Mesothelial cell of epicardium (in vitro differentiated cells): ENCODE measurements at regions not wholly inside any gene's neighbourhood (a gene's known extent, or its start where the extent isn't known, plus 50 kb on each side); places are given as distances from the start of the nearest gene placed in this dataset.

Experiments used
- DNase-seq, 2 experiments: peaks; one replicate each; pipeline ENCODE4 v3.0.0; 2021; ENCODE audit warnings: low spot score in 2 of 2; ENCODE audit not compliant: unreplicated experiment in 2 of 2
- H3K27ac Mint-ChIP-seq: 2 replicates; pipeline ENCODE4 v1.8.0; 2021; ENCODE audit warnings: mixed read lengths
- H3K27me3 Mint-ChIP-seq: 2 replicates; pipeline ENCODE4 v1.8.0; 2021; ENCODE audit warnings: low read depth, mixed read lengths
- H3K36me3 Mint-ChIP-seq: 2 replicates; pipeline ENCODE4 v1.8.0; 2021; ENCODE audit warnings: mixed read lengths
- H3K4me1 Mint-ChIP-seq: 2 replicates; pipeline ENCODE4 v1.8.0; 2021; ENCODE audit warnings: mixed read lengths
- H3K4me3 Mint-ChIP-seq: 2 replicates; pipeline ENCODE4 v1.8.0; 2021; ENCODE audit warnings: mild to moderate bottlenecking, moderate library complexity, mixed read lengths
- H3K9me3 Mint-ChIP-seq: 2 replicates; pipeline ENCODE4 v1.8.0; 2021; ENCODE audit warnings: mixed read lengths
- CTCF ChIP-seq: fragments of 200-600 bp; sonication (generic); IDR thresholded peaks from one replicate; pipeline ENCODE4 v1.5.0; 2021; ENCODE audit warnings: antibody characterized with exemption; ENCODE audit not compliant: unreplicated experiment

GRCh38 chr2:204129591-204130294, 193.2 kb downstream of the ICOS start:
- H3K4me3 Mint-ChIP-seq = no peak overlapping the region
- H3K9me3 Mint-ChIP-seq = peaks cover 2% of the 10 kb centered on the region
- H3K4me1 Mint-ChIP-seq = peaks cover 2% of the 10 kb centered on the region
- no peaks in the 10 kb centered on the region for H3K36me3 Mint-ChIP-seq
- no peak for TF ChIP-seq CTCF
- peaks cover 2% of the 10 kb centered on the region for H3K27me3 Mint-ChIP-seq
- DNase-seq = no peak
- H3K27ac Mint-ChIP-seq = no peak overlapping the region

GRCh38 chr2:204131621-204132020, 195.1 kb downstream of the ICOS start:
- DNase-seq = no peak
- Mint-ChIP-seq H3K4me3 (no peak overlapping the region), H3K4me1 (peaks cover 2% of the 10 kb centered on the region), H3K36me3 (no peaks in the 10 kb centered on the region), H3K27me3 (peaks cover 2% of the 10 kb centered on the region), H3K27ac (no peak overlapping the region), H3K9me3 (peaks cover 2% of the 10 kb centered on the region)
- TF ChIP-seq CTCF = no peak

- TF ChIP-seq CTCF = no peak
- H3K4me3 Mint-ChIP-seq = no peak overlapping the region
- H3K27me3 Mint-ChIP-seq = peaks cover 2% of the 10 kb centered on the region
- peaks cover 2% of the 10 kb centered on the region for H3K4me1 Mint-ChIP-seq
- no peak for DNase-seq
- H3K9me3 Mint-ChIP-seq = no peaks in the 10 kb centered on the region
- H3K27ac Mint-ChIP-seq = no peak overlapping the region
- no peaks in the 10 kb centered on the region for H3K36me3 Mint-ChIP-seq
Observed at GRCh38 chr2:204133476-204133875, 196.9 kb downstream of the ICOS start.

GRCh38 chr2:204134421-204134820, 197.9 kb downstream of the ICOS start:
- no peak for DNase-seq
- H3K4me3 Mint-ChIP-seq = no peak overlapping the region
- peaks cover 2% of the 10 kb centered on the region for H3K27me3 Mint-ChIP-seq
- no peaks in the 10 kb centered on the region for H3K9me3 Mint-ChIP-seq
- peaks cover 2% of the 10 kb centered on the region for H3K4me1 Mint-ChIP-seq
- no peaks in the 10 kb centered on the region for H3K36me3 Mint-ChIP-seq
- no peak overlapping the region for H3K27ac Mint-ChIP-seq
- TF ChIP-seq CTCF = no peak

GRCh38 chr2:204135752-204136151, 199.2 kb downstream of the ICOS start:
- peaks cover 1% of the 10 kb centered on the region for H3K27me3 Mint-ChIP-seq
- H3K4me1 Mint-ChIP-seq = peaks cover 2% of the 10 kb centered on the region
- no peak overlapping the region for H3K27ac Mint-ChIP-seq
- H3K9me3 Mint-ChIP-seq = no peaks in the 10 kb centered on the region
- no peak for DNase-seq
- H3K36me3 Mint-ChIP-seq = no peaks in the 10 kb centered on the region
- H3K4me3 Mint-ChIP-seq = no peak overlapping the region
- TF ChIP-seq CTCF = no peak
